GM18505 (cell line): ENCODE measurements at regions not wholly inside any gene's neighbourhood (a gene's known extent, or its start where the extent isn't known, plus 50 kb on each side); places are given as distances from the start of the nearest gene placed in this dataset.

Source experiments
- ATAC-seq: cut with Tn5 transposase; IDR thresholded peaks from one replicate; pipeline ENCODE4 v1.9.1; 2021; ENCODE audit not compliant: unreplicated experiment
- POLR2A ChIP-seq: IDR thresholded peaks from 4 replicates; pipeline ENCODE4 v1.6.1; 2011; ENCODE audit warnings: borderline replicate concordance; ENCODE audit not compliant: insufficient read depth, insufficient read length; ENCODE audit errors: extremely low read depth

DNA sequence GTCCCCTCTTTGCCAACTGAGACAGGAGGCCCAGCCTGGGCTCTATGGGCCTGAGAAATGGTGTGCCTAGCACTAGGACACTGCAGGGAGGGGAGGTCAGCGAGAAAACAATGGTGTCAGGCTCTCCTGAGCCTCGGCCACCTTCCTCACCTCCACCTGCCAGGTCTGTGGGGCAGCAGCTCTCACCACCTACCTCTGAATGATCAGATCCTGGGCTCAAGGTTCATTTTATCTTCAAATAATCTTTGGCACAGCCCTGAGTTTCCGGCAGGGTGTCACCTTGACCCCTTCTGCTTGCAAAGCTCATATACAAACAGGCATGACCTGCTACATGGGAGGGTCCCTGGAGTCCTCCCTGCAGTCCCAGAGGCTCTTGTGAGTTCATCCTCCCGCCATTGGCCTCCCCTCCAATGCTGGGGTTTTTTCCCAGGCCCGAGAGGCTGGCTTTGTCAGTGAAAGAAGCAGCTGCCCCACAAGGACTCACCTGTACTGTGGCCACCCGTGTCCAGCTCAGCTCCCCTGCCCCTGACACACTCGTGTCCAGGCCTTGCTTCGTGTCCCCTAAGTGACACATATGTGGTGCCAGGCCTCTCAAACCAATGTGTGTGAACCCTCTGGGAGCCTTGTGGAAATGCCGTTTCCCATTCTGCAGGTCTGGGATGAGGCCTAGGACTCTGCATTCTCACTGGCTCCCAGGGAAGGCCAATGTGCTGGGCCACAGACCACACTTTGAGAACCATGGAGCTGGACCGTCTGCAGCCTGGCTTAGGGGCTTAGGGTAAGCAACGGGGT is 176.8 kb upstream of the CIBAR2 start:
- TF ChIP-seq POLR2A, result no peak
- no peak for ATAC-seq

DNA sequence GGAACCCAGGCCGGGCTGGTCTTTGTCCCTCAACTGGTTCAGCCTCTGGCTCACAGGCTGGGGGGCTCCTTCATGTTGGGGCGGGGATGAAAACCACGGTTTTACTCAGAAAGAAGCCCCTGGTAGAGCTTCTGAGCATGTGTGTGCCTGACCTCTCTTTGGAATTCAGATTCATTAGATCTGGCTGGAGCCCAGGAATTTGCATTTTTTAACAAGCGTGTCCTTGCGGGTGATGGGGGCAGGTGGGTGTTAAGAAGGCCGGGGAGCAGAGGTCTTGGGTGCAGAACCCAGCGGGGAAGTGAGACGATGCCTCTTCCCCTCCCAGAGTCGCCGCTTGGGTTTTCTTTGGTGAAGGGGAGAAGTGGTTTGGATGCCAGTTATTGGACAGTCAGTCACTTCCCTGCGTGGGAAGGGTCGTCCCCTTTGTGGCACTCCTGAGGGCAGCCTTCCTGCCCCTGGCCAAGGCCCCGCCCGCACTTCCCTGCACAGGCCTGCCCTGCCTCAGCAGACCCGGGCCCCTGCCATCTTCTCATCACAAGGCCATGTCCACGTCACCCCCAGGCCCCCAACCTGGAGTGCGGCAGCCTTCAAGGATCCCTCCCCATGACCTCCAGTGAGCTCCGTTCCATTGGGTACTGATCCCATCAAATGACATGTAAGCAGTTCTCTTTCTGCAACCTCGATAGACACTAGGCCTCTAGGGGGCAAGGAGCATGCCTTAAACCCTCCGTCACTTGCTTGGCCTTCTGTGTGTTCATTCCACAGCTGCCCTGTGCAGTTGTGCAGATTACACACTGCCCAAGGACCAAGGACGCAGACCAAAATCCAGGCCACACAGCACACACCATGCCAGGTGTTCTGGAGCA is 177.7 kb upstream of the CIBAR2 start:
- no peak for ATAC-seq
- TF ChIP-seq POLR2A, result no peak

DNA sequence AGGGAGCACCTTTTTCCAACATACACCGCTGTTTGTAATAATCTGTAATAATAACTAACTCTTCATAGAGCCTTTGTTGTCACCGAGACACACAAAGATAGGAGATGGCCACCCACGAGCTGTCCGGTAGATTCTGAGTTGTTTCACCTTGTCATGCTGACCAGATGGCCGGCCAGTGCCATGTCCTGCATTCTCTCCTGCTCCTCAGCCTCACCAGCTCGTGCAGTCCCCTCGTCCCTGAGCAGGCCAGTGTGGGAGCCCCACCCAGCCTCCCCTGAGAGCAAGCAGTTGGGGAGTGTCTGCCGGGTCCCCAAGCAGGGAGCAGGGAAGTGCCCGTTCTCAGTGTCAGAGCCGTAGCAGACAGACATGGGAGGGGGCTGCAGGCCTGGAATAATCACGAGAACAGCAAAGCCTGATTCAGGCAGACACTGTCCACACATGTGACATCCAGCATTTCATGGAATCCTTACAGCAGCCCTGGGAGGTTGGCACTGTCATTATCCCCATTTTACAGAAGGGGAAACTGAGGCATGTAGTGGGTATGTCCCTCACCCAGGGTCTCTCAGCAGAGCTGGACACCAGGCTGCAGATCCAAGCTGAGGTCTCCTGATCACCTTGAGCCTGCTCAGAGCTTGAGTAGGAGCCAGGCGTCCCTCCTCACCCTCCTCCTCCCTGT is 178.5 kb upstream of the CIBAR2 start:
- no peak for ATAC-seq
- TF ChIP-seq POLR2A, result no peak

DNA sequence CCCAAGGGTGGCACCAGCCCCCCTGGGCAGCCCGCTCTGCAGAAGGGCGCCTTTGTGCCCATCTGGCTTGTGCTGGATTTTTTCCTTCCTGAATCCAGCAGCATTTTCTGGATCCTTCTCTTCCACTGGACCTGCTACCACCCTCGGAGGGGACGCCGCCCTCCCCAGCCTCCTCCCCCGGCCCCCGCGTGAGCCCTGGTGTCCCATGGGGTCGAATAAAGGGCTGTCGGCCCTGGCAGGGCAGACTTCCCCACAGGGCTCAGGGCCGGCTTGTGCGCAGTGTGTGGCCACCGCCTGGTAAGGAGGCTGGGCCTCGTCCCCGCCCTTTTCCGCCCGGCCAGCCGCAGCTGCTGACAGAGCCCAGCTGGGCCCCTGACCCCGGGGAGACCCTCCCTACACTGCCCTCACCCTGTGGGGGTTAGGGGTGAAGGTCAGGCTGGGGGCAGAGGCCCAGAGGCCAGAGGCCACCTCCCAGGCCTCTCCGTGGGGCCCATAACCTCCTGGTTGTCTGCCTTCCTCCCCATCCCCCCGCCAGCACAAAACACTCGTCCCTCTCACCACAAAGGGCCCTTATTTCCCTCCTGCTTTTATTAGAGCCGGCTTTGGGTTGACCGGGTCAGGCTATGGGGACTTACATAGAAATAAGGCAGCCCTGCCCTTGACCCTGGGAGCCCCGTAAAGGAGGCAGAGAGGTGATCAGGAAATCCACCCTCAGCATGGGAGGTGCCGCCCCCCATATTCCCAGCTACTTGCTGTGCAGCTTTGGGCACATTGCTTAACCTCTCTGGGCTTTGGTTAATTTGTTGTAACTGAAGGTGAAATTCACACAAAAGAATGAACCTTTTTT is 179.3 kb upstream of the CIBAR2 start:
- no peak for ATAC-seq
- no peak for TF ChIP-seq POLR2A

DNA sequence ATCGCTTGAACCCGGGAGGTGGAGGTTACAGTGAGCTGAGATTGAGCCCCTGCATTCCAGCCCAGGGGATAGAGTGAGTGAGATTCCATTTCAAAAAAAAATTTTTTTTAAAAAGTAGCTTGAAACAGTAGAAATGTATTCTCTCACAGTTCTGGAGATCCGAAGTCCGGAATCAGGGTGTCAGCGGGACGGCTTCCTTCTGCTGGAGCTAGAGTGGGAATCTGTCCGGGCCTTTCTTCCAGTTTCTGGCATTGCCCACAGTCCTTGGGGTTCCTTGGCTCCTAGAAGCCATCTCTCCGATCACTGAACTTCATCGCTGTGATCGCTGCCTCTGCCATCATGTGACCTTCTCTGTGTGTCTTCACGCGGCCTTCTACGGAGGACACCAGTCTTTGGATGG is 181.2 kb upstream of the CIBAR2 start:
- no peak for TF ChIP-seq POLR2A

DNA sequence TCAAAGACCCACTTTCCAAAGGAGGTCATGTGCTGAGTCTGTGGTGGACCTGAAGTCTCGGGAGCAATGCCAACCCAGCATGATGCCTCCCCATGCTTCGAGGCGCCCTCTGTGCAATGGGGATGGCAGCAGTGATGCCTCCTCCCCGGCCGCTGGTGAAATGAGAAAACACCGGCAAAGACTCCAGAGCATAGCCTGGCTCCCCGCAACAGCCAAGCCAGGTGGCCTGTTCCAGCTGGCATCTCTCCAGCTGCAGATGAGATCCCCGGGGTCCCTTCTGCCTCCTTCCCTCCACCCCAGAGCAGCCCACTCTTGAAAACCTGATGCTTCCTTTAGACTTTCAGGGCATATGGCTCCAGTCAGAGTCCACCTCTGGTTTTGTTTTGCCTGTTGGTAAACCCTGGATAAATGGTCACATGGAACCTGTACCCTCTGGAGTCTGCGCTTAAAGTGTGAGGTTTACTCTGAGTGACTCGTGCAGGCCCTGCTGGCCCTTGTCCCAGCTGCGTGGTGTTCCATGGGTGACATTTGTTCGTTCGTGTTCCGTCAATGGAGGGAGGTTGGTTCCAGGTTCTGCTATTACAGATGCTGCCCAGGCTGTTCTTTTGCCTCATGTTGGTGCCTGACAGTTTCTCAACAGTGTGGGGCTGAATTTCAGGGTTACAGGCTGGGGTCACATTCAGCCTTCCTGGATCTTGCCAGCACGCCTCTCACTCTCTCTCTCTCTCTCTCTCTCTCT is 181.8 kb upstream of the CIBAR2 start:
- ATAC-seq, result no peak
- TF ChIP-seq POLR2A, result no peak

More for the DNA sequence above, 181.2 kb upstream of the CIBAR2 start:
- ATAC-seq, result no peak

DNA sequence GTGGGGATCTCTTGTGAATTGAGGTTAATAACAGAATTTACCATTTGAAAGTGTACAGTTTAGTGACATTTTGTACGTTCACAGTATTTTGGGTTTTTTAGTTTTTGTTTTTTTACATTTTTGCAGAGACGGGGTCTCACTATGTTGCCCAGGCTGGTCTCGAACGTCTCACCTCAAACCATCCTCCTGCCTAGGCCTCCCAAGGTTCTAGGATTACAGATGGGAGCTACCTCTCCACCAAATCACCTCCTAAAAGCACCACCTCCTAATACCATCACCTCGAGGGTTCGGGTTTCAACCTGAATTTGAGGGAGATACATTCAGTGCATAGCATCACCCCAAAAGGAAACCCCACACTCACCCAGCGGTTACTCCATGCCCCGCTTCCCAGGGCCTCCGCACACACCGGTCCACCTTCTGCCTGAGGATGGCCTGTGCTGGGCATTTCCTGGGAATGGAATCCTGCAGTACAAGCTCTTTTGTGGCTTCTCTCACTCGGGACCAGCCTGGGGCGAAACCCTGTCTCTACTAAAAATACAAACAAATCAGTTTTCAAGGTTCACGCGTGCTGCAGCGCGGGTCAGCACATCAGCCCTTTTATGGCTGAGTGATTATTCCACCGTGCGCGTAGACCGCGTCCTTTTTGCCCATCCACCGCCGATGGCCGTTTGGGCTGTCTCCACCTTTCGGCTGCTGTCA is 182.7 kb upstream of the CIBAR2 start:
- TF ChIP-seq POLR2A, result no peak
- no peak for ATAC-seq

DNA sequence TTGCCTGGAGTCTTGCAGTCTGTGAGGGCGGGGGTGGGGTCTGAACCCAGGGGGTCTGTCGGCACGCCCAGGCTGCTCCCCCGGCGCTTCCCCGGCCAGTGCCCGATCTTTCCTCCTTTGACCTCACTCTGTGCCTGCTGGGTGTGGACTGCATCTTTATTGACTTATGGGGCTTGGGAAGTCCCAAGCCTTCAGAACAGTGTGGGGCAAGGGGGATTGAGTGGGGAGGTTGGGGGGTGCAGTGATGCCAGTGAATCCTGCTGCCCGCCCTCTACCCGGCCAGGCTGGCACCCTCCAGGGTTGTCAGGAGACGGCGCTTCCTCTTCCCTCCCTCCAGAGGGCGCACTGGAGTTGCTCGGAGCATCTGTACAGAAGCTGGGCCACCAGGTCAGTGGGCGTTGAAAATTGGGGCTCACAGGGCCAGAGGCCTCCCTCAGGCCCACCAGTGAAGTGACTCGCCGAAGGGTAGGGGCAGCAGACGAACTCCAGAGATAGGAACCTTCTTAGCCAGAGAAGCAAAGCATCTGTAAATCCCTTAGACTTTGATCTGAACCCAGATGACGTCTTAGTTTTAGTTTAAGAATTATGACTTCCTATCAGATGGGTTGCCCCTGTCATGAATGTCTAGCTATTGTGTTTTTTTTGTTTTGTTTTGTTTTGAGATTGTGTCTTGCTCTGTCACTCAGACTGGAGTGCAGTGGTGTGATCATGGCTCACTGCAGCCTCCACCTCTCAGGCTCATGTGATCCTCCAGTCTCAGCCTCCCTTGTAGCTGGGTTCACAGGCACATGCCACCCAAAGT is 184.8 kb upstream of the CIBAR2 start:
- ATAC-seq, result no peak
- TF ChIP-seq POLR2A, result no peak

DNA sequence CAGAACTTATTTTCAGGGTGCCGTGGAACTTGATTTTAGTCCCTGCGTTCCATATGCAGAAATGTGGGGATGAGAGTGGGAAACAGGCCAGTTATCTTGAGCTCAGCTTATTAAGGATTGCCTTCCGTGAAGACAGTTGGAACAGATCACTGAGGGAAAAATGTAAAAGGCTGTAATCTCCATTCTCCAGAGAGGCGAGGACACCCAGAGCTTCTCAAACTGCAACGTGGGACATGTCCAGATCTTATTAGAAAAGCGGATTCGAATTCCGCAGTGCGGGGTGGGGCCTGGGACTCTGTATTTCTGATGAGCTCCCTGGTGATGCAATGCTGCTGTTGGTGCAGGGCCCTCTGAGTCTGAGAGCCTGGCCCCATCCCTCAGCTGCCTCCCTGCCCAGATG is 185.6 kb upstream of the CIBAR2 start:
- no peak for ATAC-seq
- TF ChIP-seq POLR2A, result no peak

DNA sequence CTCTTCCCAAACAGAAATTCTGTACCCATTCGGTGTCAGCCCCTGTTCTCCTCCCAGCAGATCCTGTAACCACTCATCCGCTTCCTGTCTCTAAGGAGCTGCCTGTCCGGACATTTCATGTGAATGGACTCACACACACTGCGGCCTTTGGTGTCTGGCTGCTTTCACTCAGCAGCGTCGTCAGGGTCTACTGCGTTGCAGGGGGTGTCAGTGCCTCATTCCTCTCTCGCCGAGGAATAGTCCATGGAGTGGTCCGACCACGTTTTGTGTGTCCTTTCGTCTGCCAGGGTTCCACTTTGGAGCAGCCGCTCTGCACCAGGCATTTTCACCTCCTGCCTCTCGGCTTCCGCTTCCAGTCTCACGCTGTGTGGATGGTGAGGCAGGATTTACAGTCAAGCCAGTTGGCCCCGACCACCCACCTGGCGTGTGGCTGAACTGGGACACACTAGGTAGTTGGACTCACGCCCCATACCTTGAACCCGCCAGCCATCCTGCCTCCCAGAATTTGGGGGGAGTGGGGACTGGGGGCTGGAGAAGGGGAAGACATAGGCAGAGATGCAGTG is 188.2 kb upstream of the CIBAR2 start:
- no peak for ATAC-seq
- no peak for TF ChIP-seq POLR2A

DNA sequence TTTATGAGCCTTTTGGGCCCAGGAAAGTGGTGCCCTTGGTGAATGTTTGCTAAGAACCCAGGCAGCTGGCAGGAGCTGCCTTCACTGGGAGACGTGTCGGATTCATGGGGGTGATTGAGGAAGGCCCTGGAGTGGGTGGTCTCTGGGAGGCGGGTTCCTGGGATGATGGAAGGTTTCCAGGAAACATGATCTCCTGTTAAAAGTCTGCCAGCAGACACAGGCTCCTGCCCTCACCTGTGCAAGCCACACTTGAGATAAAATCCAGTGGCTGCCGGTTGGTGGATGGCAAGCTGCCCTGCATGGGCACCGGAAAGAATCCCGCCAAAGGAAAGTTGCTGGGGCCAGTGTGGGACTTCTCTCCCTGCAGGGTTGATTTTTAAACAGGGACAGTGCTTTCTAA is 189.0 kb upstream of the CIBAR2 start:
- ATAC-seq, result no peak
- no peak for TF ChIP-seq POLR2A
